ENCODE measurements at regions not wholly inside any gene's neighbourhood (a gene's known extent, or its start where the extent isn't known, plus 50 kb on each side); places are given as distances from the start of the nearest gene placed in this dataset.

DNA sequence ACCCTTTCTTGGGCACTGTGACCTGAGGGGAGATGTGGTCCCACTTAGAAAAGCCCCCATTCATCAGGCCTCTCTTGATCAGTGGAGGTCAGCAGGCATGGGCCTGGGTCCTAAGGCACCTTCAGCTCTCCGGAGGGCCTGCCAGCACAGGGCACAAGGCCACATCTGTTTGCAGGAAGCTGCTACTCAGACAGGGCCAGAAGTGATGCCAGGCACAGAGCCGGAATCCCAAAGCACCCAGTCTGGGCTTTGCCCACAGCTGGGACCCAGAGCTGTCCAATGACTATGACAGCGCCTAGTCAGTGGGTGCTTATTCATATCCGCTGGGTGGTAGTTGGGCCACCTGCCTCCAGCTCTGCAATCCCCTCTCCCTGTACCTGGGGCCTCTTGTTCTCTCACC, 63.2 kb upstream of the ELN start:
- DNase-seq (ENCODE audit: low spot score), result no peak

DNA sequence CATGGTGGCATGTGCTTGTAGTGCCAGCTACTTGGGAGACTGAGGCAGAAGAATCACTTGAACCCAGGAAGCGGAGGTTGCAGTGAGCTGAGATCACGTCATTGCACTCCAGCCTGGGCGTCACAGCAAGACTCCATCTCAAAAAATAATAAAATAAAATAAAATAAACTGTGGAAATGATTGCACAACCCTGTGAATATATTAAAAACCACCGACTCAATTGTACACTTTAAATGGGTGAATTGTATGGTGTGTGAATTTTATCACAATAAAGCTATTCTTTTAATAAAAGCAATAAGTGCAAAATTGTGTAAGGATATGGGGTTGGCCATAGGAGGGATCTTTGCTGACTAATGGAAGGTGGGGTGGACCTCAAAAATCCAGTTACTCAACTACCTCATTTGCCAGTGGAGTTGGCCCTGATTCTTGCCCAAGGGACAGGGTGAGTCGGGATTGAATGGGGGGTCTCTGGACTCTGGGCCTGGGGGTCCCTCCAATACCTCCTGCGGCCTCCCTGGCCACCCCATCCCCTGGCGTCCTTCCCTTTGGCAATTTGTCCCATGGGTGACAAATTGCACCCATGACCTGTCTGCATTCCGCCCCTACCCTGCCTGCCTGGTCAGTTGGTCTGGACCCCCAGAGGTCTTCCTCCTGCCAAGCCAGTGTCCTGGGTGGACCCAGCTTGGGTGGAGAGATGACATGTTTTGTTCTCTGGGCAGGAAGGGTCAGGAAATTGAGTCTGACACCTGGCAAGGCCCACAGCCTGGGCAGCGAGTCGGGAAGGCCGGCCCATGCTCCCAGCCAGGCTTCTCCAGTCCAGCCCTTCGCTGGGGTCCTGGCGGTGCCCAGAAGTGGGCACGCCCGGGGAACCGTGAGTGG, 61.7 kb upstream of the ELN start:
- DNase-seq (ENCODE audit: low spot score), result peak; percentile 29

DNA sequence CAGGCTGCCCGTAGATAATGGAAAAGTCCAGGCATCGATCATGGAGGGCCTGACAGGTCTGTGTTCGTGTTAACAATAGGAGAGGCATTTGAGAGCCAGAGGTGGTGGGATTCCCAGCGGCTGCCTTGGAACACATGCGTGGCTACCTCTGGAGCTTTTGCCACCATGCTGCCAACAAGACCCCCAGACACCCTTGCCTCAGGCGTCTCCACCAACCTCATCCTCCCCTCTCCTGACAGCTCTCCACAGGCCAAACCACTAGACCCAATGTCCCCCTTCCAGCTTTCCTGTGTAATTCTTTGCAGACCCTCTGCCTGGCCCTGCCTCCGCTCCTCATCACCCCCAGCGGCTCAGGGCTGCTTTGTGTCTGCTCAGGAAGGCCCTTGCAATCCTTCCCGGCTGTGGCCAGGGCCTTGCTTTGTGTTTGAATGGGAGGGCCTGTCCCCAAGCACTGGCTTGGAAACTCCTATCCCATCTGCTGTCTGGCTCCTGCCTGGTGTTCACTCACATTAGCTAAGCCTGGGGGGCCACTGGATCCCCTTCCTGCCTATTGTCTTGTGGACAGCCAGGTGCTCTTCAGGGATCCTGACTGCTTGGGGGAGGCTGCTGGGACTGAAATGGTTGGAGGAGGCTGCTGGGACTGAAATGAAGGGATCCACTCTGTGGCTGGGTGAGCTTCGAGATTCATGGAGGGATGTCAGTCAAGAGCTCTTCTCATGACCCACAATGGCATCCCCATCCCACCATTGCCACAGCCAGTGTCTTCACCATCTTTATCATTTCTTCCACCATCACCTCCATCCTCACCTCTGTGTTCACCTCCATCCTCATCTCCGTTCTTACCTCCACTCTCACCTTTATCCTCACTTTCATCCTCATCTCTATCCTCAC, 60.8 kb upstream of the ELN start:
- DNase-seq (ENCODE audit: low spot score), result peak; percentile 23

DNA sequence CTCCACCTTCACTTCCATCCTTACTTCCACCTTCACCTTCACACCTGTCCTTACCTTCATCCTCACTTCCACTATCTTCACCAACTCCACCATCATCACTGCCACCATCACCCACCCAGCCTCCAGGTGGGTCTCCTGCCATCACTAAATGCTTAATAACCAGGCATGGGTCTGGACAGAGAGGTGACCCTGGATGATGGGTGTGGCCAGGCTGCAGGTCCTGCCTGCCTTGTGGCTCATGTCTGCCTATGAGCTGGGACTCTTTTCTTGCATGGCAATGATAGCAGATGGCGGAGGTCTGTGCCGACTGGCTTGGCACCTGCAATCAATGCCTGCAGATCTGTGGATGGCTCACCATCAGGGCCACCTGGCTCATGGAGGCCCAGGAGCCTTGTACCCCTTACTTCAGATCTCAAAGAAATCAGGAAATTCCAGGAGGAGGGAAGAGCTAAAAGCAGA, 60.1 kb upstream of the ELN start:
- peak; percentile 32 for DNase-seq (ENCODE audit: low spot score)

DNA sequence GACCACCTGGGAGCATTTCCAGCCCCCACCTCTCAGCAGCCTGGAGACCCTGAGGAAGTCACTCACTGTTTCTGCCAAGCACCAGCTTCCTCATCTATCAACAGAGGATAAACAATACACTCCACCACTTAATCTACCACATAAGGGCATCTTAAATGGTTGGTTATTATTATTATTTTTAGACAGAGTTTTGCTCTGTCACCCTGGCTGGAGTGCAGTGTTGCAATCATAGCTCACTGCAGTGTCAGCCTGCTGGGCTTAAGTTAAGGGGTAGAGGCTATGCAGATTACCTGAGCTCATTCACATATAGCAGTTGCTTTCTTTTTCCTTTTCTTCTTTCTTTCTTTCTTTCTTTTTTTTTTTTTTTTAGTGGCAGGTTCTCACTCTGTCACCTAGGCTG, 59.5 kb upstream of the ELN start:
- no peak for DNase-seq (ENCODE audit: low spot score)

DNA sequence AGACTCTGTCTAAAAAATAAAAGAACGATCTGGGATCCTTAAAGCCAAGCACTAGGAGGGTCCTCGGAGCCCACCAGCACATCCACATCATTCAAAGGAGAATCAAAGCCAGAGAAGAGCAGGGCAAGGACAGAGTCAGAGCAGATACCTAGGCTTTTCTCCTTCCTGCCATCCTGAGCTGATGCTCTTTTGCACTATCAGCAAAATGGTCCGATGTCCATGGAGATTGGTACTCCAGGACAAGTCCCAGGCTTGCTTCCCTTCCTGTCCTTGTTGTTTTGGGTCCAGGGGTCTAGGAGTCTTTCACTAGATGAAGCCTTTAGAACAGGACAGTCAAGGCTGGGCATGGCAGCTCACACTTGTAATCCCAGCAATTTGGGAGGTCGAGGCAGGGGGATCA, 58.0 kb upstream of the ELN start:
- DNase-seq (ENCODE audit: low spot score), result peak; percentile 14

DNA sequence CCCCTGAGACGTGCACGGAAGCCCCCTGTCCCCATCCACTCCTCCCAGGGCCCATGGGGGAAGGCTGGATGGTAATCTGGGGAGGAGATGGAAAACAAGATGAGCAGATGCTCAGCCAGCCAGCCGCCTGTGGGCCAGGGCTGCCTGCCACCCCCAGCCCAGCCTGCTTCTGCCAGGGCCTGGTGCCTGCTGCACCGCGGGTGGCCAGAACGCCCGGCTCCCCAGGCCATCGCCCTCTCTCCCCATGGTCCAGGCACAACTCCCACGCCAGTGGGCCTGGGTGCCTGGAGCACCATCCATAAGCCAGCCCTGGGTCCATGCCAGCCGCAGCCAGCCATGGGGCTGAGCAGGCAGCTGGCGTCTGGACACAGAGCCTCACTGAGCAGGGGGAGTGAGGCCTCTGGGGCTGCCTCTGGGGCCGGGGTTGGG, 57.2 kb upstream of the ELN start:
- DNase-seq (ENCODE audit: low spot score), result peak; percentile 30

DNA sequence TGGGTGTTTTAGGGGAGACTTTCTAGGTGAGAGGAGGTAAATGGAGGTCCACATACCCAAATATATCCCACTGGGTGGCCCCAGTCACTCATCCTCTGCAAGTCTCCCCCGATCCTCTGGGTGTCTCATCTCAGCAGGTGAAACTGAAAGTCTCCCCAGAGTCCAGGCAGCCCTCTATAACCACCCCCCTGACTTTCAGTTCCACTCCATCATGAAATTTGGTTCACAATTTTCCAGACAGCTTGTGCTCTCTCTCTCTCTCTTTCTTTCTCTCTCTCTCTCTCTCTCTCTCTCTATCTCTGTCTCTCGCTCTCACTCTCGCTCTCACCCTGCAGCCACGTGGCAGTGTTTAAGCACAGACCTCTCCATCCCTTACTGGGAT, 56.7 kb upstream of the ELN start:
- DNase-seq (ENCODE audit: low spot score), result peak; percentile 8

DNA sequence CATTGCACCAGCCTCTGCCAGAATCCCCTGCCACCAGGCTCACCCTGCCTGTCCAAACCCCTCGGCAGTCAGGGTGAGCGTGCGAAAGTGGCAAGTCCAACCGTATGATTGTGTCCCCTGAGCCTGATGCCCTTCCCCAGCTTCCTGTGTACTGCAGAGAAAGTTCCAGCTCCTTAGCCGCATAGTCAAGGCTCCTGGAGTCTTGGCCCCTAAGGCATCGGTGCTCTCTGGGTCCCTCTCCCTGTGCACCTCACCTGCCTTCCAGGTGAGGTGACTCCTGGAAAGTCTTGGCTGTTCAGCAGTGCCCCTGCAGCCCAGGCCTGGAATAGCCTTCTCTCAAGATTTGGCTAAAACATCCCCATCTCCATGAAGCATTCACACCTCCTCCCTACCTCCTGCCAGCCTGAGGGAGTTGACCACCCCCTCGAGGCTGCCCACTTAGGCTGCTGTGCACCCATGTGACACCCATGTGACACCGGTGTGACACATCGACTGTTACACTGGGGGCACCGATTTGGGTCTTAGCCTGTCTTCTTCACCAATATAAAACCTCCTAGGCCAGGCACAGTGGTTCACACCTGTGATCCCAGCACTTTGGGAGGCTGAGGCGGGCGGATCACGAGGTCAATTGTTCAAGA, 56.1 kb upstream of the ELN start:
- peak; percentile 32 for DNase-seq (ENCODE audit: low spot score)

DNA sequence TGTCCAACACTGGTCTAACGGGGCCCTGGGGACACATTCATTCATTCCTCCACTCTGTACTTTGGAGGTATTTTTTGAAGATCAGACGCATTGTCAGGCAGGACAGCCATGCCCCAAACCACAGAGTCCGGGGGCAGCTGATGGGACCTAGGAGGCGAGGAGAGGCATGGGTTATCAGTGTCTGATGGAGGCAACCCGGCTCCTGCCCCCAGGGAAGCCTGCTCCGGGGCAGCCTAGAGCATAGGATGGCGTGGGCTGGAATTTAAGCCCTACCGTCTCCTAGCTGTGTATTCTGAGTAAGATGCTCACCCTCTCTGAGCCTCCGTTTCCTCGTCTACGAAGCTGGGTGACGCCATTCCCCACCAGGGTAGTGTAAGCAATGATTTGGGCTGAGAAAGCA, 55.4 kb upstream of the ELN start:
- no peak for DNase-seq (ENCODE audit: low spot score)

DNA sequence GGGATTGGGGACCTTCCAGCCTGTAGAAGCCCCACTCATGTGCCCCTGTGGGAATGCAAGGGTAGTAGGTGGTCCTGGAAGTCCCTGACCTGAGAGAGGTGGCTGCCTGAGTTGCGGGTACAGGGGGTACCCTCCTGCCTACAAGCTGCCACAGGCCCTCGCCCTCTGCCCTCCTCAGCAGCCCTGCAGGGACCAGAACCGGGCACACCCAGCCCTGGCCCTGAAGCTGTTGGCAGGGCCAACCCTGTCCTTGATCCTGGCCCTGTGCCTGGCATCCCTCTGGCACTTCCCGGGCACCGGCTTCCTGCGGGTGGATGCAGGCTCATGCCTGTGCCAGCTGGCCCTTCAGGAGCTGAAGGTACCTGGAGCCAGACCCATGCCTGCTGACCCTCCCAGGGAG, 54.9 kb upstream of the ELN start:
- DNase-seq (ENCODE audit: low spot score), result peak; percentile 39

DNA sequence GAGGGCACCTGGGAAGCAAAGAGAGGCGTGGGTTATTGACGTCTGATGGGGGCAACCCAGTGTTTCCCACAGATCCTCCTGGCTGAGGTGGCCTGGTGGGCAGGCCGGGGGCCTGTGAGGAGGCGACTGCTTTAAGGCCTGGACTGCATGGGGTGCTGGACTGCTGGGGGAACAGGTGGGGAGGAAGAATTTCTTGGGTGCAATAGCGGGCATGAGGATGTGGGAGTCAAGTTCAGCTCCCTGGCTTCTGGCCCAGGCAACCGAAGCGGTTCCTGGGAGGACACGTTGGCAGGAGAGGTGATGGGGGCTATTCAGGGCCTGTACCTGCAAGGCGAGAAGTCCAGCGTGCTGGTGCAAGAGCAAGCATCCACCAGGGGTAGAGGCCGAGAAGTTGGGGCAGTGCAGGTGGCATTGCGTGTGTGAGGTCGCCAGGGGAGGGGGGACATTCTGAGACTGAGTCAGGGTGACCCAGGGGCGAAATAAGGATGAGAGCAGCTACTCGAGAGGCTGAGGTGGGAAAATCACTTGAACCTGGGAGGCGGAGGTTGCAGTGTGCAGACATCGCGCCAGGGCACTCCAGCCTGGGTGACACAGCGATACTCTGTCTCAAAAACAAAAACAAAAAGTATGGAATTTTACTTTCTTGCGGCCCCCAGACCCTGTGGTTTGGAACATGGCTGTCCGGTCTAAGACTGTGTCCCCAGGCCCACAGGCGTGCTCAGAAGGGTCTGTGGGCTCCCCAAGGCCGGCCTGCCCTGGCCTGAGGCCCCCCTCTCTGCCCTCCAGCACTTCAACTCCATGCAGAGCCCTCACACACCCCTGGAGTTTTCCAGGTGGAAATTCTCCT, 53.6 kb upstream of the ELN start:
- DNase-seq (ENCODE audit: low spot score), result peak; percentile 37

DNA sequence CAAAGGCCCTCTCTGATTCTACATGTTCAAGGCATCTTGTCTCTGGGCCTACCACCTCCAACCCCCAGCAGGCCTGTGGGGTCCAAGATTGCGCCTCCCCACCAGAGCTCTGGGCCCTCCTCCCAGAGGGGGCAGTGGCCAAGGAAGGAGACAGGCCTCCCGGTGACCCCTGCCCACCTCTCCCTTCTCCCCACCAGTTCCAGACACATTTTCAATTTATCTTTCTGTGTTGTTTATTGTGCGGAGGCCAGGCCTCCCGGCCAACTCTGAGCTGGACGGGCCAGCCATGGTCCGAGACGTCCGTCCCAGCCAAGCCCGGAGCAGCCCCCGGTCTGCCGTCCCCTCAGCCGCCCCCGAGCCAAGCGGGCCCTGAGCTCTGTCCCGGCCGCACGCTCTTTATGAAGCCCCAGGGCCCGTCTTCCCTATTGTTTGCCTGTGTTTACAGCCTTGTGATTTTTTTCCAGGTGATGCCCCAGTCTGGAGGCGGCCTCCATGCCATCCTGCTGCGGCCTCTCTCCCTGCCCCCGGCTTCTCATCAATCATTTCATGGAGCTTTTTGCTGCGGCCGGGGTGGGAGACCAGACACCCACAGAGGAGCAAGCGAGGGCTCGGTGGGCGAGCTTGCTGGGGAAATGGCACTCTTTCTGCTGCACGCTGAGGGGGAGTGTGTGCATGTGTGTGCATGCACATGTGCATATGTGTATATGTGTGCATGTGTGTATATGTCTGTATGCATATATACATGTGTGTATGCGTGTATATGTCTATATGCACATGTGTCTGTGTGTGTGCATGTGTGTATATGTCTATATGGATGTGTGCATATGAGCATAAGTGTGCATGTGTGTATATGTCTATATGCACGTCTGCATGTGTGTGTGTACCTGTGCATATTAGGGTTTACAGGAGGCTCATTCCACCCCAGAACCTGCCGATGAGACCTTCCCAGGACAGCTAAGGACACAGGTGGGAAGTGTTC, 52.7 kb upstream of the ELN start:
- DNase-seq (ENCODE audit: low spot score), result peak; percentile 27

DNA sequence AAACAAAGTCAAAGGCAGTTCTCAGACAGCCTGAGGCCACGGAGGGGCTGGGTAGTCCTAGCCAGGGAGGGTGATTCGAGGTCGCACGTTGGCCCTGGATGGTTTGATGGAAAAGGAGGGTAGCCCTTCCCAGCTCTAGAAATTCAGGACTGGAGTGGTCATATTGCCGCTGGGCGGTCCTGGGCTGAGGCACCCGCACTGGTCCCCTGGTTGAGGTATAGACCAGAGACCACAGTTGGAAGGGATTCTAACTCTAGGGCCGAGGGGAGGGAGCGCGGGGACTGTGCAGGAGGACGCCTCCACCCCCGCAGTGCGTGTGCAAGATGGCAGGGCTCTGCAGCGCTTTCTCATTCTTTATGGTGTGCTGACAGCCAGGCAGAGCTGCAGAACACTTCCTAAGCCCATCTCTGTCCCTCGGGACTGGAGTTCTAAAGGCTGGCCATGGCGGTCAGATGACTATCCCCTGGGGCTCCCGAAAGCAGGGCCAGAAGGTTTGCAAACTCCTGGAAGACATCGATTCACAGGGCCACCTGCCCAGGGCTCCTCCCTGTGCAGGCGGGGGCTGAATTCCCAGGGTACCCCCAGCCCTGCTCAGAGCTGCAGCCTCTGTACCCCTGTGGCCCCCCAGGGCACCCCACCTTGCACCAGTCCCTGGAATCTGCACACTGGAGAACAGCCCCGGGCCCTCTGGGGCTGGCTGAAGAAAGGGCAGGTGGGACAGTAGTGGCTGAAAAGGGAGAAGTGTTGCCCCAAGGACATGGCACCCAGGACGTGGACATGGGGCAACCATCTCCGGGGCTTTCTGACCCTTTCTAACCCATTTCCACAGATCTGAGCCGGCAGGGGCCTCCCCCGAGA, 51.0 kb upstream of the ELN start:
- peak; percentile 63 for DNase-seq (ENCODE audit: low spot score)

DNA sequence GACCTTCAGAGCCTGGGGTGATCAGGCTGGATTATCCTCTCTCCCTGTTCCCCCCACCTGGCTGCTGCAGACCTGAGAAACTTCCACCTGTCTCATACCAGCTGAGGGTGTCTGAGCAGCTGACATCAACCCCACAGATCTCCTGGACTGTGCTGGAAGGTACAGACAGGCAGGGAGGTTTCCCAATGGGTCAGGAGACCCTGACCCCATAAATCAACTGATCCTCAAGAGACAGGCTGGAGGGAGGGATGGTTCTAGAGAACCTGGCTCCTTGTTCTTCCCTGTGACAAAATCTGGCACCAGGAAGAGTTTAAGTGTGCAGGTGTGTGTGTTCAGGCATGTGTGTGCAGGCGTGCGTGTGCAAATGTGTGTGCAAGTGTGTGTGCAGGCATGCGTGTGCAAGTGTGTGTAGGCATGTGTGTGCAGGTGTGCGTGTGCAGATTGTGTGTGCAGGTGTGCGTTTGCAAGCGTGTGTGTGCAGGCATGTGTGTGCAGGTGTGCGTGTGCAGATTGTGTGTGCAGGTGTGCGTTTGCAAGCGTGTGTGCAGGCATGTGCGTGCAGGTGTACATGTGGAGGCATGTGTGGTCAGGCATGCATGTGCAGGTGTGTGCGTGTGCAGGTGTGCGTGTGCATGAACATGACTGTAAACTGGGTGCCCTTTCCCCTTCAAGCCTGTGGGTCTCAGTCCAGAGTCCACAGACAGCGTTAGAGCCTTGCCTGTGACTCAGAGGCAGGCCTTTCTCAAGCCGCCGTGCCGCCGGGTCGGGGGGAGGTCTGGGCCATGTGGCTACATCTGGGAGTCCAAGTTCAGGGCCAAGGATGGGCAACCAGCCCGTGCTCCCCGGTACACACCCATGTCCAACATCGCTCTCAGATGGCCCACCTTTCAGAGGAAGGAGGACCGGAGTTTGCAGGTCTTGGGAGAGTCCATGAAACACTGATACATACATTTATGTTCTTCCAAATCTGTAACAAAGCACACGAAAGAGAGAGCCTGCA, 50.1 kb upstream of the ELN start:
- DNase-seq (ENCODE audit: low spot score), result peak; percentile 49
